ENCODE measurements at regions not wholly inside any gene's neighbourhood (a gene's known extent, or its start where the extent isn't known, plus 50 kb on each side); places are given as distances from the start of the nearest gene placed in this dataset.
A peak's percentile ranks its signal among the peaks of the same experiment; 100 is the strongest.

DNA sequence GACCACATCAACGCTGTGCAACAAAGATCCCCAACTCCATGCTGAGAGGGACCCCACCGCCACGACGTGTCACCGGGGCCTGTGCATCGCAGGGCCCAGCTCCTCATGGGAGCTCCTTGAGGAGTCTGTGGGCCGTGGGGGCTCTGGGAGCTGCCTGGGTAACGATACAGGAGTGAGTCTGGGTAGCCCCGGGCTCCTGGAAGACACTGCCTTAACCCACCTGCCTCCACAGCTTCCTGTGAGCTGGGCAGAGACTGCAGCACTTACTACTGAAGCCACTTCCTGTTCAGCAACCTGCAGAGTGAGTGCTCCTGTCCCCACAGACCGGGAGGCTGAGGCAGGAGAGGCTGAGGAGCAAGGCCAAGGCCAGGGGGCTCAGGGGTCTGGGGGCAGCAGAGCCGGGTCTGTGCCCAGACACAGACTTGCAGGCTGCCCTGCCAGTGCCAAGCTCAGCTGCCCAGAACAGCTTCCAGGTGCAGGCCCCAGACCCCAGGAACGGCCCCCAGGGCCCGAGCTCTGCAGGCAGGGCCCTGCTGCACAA, 226.7 kb downstream of the BRD1 start:
- no peak for DNase-seq

DNA sequence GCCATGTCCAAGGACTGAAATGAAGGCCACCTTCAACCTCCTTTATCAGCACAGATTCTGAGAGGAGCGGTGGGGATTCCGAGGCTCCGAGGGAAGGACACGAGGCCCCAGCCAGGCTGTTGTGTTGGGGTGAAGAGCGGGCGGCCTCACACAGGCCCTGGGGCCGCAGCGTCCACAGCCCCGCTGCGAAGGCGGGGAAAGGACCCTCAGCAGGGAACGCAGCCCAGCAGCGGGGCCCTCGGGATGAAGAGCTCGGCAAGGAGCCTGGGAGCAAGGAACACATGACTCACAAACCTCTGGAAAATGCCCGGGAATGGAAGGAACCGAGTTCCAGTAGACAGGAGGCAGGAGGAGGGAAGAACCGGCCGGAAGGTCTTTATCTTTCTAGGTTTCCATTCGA, 227.2 kb downstream of the BRD1 start:
- DNase-seq = no peak

DNA sequence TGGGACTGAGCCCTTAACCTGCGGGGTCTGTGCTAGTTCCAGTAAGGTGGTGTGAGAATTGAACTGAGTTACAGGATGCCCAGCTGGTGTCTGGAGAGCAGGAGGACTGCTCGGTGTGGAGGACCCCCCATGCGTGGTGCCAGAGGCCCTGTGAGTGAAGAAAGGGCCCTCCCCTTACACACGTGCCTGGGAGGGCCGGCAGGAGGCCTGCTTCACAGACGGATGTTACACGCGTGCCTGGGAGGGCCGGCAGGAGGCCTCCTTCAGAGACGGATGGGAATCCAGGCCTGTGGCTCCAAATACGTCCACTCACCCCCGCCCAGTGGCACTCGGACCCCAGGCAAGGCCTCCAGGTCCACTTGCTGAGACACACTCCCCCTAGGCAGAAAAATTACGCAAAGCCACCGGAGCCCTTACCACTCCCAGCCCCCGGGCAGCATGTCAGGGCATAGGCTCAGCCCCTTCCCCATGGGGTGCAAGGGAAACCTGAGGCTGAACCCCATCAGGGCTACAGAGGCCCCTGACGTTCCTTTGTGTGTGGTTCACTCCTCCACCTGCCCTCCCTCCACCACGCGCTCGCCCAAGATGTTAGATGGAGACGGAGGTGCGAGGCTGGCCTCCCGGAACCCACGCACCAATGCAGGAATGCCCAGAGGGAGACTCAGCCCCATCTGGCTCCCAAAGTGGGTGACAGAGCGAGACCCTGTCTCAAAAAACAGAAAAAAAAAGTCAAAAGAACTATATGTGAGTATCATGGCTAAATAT, 227.8 kb downstream of the BRD1 start:
- DNase-seq = peak; percentile 56

DNA sequence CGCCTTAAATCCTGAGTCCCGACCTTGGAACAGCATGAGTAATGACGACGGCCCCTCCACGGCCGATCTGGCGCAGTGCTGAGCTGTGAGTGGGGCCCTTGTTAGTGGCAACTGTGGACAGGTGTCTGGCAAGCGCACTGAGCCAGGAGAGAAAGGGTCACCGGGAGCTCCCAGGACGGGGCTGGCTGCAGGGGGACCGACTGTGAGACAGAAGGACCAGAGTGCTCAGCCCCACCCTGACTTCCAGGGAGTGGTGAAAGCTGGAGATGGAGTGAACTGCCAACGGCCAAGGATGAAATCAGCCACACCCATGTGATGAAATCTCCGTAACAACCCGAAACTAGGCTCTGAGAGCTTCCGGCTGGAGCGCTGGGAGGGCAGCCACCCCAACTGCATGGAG, 228.6 kb downstream of the BRD1 start:
- no peak for DNase-seq

DNA sequence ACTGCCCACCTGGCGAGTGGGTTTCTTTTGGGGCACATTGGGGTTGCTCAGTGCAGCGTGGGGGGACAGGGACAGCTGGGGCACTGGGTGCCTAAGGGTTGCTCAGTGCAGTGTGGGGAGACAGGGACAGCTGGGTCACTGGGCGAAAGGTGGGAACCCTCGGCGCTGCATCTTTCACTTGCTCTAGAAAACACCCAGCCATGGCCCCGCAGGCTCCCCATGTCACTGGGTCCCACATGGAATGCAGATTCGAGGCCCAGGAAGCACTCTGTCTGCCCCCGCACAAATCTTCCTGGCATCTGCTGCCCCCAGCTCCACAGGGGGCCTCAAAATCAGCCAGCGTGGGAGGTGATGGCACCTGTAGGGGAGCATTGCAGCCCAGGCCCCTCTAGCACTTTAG, 229.3 kb downstream of the BRD1 start:
- no peak for DNase-seq

DNA sequence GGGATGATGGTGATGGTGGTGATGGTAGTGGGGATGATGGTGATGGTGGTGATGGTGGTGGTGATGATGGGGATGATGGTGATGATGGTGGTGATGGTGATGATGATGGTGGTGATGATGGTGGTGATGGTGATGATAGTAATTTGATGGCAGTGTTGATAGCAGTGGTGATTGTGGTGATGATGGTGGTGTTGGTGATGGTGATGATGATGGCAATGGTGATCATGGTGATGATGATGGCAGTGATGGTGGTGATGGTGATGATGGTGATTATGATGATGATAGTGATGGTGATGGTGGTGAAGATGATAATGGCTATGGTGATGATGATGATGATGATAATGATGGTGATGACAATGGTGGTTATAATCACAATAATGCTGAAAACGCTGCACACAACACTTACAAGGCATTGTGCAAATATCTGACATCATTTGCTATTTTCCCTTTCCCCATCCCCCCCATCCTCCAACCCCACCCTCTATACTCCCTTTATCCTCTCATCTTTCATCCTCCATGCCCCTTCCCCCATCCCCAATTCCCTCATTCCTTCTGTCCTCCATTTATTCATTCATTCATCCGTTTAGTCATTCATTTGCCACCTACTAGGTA, 230.1 kb downstream of the BRD1 start:
- DNase-seq = no peak

DNA sequence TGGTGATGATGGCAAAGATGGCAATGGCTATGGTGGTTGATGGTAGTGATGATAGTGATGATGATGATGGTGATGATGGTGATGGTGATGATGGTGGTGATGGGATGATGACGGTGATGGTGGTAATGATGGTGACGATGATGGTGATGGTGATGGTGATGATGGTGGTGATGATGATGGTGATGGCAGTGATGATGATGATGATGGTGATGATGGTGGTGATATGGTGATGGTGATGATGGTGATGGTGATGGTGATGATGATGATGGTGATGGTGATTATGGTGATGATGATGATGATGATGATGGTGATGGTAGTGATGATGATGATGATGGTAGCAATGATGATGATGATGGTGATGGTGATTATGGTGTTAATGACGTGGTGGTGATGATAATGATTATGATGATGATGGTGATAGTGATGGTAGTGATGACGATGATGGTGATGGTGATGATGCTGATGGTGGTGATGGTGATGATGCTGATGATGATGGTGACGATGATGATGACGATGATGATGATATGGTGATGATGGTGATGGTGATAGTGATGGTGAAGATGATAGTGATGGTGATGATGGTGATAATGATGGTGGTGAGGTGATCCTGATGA, 232.1 kb downstream of the BRD1 start:
- no peak for DNase-seq

DNA sequence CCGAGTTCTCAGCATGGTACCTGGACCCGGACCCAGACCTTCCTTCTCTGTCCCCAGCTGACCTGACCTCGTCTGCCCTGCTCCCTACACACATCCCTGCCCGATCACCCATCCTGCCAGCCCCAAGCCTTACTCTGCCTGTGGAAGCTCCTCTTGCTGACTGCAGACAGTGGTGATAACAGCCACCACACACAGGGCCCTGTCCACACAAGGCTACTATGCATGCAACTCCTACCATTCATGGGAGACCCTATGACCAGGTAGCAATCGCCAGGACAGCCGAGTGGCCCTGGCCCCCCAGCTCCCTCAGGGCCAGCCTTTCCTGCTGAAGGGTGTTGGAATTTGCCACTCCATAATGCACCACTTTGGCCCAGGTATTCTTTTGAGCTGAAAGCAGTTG, 233.6 kb downstream of the BRD1 start:
- DNase-seq = no peak

DNA sequence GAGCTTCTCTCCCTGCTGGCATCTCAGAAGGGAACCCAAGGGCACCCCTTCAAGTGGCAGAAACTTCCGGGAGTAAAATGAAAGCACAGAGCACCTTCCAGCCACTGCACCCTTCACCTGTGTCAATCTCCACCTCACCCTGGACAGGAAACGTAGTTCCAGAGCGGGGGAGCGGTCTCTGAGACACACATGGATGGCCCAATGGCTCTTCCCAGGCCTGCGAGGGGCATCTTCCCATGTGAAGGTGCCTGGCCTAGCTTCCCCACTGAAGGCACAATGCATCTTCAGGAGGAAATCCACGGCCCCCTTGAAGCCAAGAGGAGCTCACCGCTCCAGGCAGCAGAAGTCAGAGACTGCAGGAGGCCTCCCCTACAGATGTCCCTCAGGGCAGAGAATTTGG, 234.2 kb downstream of the BRD1 start:
- no peak for DNase-seq

DNA sequence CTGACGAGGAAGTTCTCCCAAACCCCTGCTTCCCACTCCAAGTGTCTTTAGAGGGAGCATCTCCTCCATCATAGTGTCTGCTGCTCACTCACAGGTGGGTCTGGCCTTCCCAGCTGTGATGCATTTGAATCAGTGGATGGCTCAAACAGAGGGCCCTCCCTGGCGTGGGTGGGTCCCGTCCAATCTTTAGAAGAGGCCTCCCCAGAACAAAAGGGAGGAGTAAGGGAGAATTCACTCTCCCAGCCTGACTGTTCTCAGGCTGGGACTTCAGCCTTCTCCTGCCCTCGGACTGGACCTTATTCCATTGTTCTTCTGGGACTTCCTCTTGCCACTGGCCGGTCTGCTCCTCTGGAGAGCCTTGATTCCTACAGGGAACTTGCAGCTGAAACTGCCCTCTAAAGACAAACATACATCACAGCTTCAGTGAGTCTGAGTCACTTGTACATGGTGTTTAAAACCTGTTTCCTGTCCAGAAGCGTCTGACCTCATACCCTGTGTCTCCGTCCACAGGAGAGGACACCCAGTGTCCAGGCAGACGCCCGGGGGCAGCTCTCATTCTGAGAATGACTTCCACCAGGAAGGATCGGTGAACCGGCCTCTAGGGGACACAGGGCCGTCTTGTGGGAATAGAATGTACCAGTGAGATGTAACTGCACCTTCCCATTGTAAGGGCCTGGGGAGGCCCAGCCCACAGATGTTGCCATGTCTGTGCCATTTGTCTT, 234.7 kb downstream of the BRD1 start:
- DNase-seq = no peak

DNA sequence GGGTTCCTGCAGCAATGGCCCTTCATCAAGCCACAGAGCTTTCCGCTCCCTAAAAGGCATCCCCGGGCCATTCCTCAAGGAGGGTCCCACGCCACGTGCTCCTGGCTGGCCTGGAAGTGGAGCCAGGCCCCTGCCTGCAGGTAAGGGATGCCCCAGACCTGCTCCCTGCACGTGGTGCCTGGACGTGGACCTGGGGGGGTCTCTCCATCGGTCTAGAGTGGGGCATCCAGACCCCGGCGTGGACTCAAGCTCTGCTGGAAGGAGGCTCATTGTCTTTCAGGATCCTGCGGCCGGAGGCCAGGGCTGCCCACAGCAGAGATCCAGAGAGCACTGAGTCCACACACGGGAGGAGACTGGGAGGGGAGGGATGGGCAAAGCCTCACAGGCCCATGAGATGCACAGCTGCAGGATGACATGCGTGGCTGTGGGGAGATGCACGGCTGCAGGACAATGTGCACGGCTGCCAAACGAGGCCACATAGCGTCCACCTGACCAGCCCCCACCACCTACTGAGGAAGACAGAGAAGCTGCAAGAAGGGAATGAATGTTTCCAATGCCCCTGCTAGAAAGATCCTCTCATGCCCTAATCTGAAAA, 236.7 kb downstream of the BRD1 start:
- DNase-seq = no peak

DNA sequence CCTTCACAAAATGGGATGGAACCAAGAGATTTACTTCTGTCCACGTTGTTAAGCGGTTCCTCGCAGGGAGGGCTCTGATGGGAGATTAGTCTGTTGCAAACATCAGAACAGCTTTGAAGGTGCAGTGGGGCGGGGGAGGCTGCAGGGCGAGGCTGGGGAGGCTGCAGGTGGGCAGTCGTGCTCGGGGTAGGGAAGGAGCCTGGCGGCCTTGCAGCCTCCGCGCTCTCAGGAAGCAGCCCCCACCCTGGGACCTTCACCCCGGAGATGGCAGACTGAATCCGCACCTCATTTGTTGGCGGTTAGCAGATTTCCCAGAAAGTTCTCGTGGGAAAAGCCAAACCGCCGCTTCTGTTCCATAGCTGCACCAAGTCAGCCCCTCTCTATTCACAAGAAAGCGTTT, 237.3 kb downstream of the BRD1 start:
- no peak for DNase-seq

DNA sequence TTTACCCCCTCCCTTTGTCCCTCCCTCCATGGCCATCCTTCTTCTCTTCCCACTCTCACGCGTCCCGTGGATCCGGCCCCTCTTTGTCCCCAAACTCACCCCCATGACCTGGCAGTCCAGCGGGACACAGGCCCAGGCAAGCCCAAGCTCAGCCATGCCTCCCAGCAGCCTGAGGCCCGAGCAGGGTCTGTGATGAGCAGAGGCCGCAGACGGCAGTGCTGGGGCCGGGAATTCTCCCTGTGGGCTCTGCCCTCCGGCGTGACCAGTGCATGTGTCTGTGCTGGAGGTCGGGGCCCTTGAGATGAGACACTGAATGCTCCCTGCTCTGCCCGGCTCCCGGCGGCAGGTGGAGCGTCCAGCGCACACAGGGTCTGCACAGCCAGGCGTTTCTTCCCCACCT, 237.9 kb downstream of the BRD1 start:
- DNase-seq = peak; percentile 52

DNA sequence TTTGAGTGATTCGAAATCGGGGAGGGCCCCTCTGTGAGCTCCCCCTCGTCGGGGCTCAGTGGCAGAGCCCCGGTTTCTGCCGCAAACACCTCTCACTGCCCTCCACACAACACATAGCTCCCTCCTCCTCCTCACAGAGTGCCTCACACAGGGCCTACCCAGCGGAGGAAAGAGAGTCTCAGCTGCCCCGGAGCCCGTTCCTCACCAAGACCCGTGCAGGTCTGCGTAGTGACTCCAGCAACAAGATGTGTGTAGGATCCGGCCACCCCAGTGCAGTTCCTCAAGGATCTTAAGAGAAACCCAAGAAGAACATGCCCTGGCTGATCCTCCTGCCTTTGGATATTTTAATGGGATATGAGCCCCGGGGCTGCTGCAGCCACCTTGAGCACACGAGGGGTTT, 238.4 kb downstream of the BRD1 start:
- no peak for DNase-seq

DNA sequence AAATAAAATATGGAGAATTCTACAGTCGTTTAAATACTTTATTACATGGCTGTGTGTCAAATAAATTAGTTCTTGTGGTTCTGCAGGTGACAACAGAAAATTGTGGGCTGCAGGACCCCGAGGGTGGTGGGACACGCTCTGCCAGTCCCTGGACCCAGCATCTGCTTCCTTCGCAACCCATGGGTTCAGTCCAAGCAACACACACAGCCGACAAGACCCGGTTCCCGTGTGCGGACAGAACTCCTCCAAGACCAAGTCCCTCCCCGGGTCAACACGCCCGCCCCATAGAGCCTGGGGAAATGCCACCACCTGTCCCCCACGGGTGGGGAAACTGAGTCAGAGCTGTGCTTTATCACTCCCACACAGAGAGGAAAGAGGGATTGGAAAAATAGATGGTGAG, 238.9 kb downstream of the BRD1 start:
- peak; percentile 54 for DNase-seq

DNA sequence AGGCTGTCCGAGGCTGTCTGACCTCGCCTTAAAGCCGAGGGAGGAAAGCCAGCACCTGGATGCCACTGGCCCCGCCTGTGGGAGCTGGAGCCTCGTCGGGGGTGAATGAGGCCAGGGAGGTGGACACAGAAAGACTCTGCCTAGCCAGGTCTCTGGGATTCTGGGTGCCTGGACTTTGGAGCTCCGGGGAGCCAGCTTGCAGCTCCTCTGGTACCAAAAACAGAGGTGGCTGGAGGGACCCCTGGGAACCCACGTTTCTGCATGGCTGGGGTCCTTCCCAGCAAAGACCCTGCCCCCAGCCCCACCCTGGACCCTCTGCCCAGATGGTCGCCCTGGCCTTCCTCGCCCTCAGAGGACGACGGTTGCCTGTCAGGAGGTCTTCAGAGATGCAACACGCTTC, 239.7 kb downstream of the BRD1 start:
- no peak for DNase-seq

DNA sequence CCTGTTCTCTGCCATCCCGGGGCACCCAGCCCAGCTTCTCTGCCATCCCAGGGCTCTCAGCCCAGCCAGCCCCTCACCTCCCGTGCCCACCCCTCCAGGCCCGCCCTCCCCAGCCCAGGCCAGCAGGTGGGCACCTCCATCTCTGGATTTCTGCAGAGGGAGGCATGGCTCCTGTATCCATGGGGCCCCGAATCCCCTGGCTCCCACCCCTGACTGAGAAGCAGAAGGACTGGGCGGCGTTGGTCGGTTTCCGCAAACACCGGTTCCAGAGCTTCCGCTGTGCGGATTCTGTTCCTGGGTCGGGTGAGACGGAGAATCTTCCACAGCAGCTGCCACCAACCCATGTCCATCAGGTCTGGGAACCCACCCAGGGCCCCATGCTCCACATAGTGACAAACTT, 240.3 kb downstream of the BRD1 start:
- peak; percentile 55 for DNase-seq

DNA sequence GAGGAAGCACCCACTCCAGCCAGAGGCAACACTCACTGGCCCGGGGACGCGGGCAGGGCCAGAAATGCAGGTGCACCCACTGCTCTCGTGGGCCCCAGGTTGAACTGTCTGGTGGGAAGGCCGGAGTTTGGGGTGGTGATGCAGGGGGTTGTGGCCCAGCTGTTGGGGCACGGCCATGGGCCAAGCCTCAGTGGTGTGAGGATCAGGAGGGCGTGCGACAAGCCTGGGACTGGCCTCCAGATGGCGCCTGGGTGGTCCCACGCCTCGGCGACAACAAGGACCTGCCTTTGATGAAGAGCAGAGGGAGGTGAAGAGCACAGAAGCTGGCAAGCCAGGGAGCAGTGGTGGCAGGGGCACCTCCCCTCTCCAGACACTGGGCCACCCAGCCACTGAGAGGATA, 240.8 kb downstream of the BRD1 start:
- peak; percentile 56 for DNase-seq

DNA sequence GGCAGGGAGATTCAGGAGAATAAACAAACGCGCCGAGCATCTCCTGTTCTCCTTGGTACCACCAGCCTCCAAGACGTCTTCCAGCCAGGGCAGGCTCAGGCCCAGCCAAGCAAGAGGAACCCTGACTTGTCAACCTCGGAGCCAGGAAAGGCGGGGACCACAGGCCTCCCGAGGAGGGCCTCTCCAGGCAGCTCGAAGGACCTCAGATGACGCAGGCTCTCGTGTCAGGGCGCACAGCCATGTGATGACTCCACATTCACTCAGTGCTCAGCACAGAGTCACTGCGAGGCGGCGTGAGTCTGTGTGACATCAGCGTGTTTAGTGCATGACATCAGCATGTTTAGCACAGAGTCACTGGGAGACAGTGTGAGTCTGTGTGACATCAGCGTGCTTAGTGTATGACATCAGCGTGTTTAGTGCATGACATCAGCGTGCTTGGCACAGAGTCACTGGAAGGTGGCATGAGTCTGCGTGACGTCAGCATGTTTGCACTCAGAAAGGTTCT, 241.4 kb downstream of the BRD1 start:
- DNase-seq = peak; percentile 55

DNA sequence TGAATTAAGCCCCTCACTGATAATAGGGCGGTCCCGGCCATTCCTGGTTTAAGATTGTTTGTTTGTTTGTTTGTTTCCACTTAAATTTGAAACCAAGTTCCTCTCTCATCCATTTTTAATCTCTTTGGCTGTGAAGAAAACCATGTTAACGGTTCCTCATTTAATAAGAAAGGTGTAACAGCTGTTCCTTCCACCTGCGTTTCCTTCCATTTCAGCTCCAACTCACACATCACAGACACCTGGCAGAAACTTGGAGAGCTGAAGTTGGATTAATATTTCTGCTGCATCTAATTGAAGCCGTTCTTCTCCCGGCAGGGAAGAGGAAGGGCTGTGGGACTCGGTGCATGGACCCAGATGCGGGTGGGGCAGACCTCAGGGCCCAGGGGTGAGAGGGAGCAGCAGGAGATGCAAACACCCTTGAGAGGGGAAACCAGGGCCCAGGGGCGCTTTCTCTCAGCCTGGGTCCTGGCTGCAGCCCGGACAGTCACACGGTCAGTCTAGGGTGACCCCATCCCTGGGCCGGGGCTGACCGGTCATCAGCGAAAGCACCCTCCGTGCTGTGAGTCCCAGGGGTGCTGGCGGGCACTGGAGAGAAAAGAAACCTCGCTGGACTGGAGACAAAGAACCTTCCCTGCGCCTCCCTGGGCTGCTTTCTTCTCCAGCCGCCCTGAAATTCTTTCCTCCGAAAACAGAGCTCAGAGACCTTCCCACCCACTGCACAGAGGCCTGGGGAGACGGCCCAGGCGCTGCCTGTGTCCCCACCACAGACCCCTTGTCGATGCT, 242.0 kb downstream of the BRD1 start:
- no peak for DNase-seq

DNA sequence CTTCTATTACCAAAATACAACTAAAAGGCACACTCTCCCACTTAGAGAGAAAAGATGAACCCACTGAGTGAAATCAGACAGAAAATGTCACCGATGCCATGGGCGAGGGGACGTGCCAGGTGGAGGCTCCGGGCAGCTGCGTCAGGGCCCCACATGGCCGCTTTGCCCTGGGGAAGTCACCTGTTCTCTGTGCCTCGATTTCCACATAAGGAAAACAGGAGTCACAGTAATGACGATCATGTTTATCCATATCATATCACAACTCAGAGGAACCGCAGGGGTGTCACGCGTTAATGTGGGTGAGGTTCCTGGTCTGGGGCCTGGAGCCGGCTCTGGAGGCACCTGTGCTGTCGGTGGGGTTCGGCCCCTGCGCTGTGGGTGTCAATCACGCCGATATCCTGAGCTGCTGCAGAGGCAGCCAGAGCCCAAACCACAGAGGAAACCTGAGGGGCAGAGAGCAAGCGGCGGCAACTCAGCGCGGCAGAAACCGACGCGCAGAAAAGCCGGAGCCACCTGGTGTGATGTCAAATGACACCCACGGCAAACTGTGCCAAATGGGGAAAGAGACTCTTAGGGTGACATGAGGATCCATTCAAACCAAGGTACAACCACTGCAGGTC, 243.7 kb downstream of the BRD1 start:
- no peak for DNase-seq

DNA sequence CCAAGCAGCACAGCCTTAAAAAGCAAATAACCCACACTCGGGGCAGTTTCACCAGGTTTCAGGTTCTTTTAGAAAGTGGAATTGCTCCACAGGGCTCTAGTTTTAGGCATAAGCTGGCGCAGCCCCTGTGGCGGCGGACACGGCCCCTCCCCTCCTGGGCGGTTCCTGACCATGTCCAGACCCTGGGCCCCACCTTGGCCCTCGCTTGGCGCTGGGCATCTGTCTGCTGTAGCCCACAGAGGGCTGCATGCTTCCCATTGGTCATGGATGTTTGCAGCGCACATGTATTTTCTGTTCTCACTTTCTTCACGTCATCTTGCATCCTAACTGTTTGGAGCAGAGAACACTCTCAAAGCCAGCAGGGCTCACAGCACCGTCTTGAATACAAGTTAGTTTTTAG, 244.3 kb downstream of the BRD1 start:
- no peak for DNase-seq
